C4-2B (cell line): ENCODE measurements at regions not wholly inside any gene's neighbourhood (a gene's known extent, or its start where the extent isn't known, plus 50 kb on each side); places are given as distances from the start of the nearest gene placed in this dataset.

Experiments used
- ZFX ChIP-seq: fragments of 450-650 bp; IDR thresholded peaks from 2 replicates; pipeline ENCODE4 v1.6.1; 2017
- TF ChIP-seq, protein P1 (sequence below): fragments of 450-650 bp; conservative IDR thresholded peaks from 2 replicates; pipeline ENCODE4 v1.5.1; 2017; ENCODE audit warnings: mild to moderate bottlenecking

DNA sequence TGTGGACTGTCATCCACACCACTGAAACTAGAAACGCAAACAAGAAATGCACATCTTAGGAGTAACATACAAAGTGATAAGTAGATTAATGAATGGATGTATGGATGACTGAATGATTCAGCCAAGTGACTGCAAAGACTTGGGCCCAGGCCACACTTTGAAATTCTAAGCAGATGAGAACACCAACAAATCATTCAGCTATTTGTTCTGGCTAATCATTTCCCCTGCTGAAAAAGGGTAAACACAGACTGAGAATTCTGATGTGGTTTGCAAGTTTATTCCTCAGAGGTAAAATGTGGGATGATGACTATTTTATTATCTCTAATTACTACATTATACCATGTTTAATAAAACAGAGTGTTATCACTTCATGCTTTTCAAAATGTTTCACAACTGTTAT is 163.2 kb upstream of the ADAMTS16 start:
- TF ChIP-seq, protein P1, sequence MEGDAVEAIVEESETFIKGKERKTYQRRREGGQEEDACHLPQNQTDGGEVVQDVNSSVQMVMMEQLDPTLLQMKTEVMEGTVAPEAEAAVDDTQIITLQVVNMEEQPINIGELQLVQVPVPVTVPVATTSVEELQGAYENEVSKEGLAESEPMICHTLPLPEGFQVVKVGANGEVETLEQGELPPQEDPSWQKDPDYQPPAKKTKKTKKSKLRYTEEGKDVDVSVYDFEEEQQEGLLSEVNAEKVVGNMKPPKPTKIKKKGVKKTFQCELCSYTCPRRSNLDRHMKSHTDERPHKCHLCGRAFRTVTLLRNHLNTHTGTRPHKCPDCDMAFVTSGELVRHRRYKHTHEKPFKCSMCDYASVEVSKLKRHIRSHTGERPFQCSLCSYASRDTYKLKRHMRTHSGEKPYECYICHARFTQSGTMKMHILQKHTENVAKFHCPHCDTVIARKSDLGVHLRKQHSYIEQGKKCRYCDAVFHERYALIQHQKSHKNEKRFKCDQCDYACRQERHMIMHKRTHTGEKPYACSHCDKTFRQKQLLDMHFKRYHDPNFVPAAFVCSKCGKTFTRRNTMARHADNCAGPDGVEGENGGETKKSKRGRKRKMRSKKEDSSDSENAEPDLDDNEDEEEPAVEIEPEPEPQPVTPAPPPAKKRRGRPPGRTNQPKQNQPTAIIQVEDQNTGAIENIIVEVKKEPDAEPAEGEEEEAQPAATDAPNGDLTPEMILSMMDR = no peak
- no peak for TF ChIP-seq ZFX
